Activated T-cell treated with anti-CD3 and anti-CD28 coated beads for 24 hours (primary cell): ENCODE measurements at regions not wholly inside any gene's neighbourhood (a gene's known extent, or its start where the extent isn't known, plus 50 kb on each side); places are given as distances from the start of the nearest gene placed in this dataset.

Source experiments
- DNase-seq: peaks from one replicate; pipeline ENCODE4 v3.0.0-alpha.2; 2020; ENCODE audit warnings: low read depth

- DNase-seq: no peak
Observed at GRCh38 chr9:13716601-13717321, 437.3 kb upstream of the MPDZ start.

- DNase-seq: no peak
Observed at GRCh38 chr9:13716090-13716489, 436.6 kb upstream of the MPDZ start.

GRCh38 chr9:13715430-13715829 lies 435.9 kb upstream of the MPDZ start:
- no peak for DNase-seq

GRCh38 chr9:13707612-13708576 lies 428.4 kb upstream of the MPDZ start:
- no peak for DNase-seq

GRCh38 chr9:13705918-13706317 lies 426.4 kb upstream of the MPDZ start:
- DNase-seq: no peak

GRCh38 chr9:13705373-13705772 lies 425.9 kb upstream of the MPDZ start:
- no peak for DNase-seq

- DNase-seq: no peak
Observed at GRCh38 chr9:13690595-13690994, 411.1 kb upstream of the MPDZ start.

GRCh38 chr9:13689925-13690324 lies 410.4 kb upstream of the MPDZ start:
- DNase-seq: no peak

GRCh38 chr9:13688990-13689600 lies 409.6 kb upstream of the MPDZ start:
- no peak for DNase-seq

GRCh38 chr9:13688223-13688989 lies 408.9 kb upstream of the MPDZ start:
- no peak for DNase-seq

GRCh38 chr9:13684656-13685055 lies 405.2 kb upstream of the MPDZ start:
- DNase-seq: no peak

- DNase-seq: no peak
Observed at GRCh38 chr9:13677801-13678200, 398.3 kb upstream of the MPDZ start.

GRCh38 chr9:13675638-13676000 lies 396.1 kb upstream of the MPDZ start:
- DNase-seq: no peak

- DNase-seq: no peak
Observed at GRCh38 chr9:13674926-13675637, 395.6 kb upstream of the MPDZ start.

- no peak for DNase-seq
Observed at GRCh38 chr9:13673348-13673747, 393.9 kb upstream of the MPDZ start.

GRCh38 chr9:13665418-13666066 lies 386.1 kb upstream of the MPDZ start:
- no peak for DNase-seq

- DNase-seq: no peak
Observed at GRCh38 chr9:13661014-13661413, 381.5 kb upstream of the MPDZ start.

- DNase-seq: no peak
Observed at GRCh38 chr9:13651969-13652663, 372.6 kb upstream of the MPDZ start.

- DNase-seq: no peak
Observed at GRCh38 chr9:13651526-13651925, 372.0 kb upstream of the MPDZ start.

GRCh38 chr9:13648676-13649075 lies 369.2 kb upstream of the MPDZ start:
- no peak for DNase-seq
